HEK293T (cell line): ENCODE measurements at regions not wholly inside any gene's neighbourhood (a gene's known extent, or its start where the extent isn't known, plus 50 kb on each side); places are given as distances from the start of the nearest gene placed in this dataset.

Experiments
- CTCF ChIA-PET: fragments of 350-600 bp; formaldehyde crosslinking; extraction: SDS; loops from one replicate; lab custom pipeline; 2021; ENCODE audit warnings: antibody characterized with exemption, inconsistent platforms; lab: Yijun Ruan, JAX
- POLR2A ChIA-PET: fragments of 350-600 bp; formaldehyde crosslinking; extraction: SDS; loops from one replicate; lab custom pipeline; 2020; ENCODE audit warnings: antibody characterized with exemption, inconsistent platforms; lab: Yijun Ruan, JAX
- DNase-seq: peaks from one replicate; pipeline ENCODE4 v3.0.0; 2012; ENCODE audit warnings: mixed read lengths; ENCODE audit errors: extremely low spot score
- ARNT ChIP-seq: fragments of 450-650 bp; IDR thresholded peaks from 2 replicates; pipeline ENCODE4 v1.6.1; 2017; ENCODE audit warnings: mild to moderate bottlenecking
- BHLHE40 ChIP-seq: fragments of 450-650 bp; IDR thresholded peaks from 2 replicates; pipeline ENCODE4 v1.6.1; 2016; ENCODE audit warnings: mild to moderate bottlenecking, moderate library complexity, borderline replicate concordance
- CTBP1 ChIP-seq: fragments of 450-650 bp; IDR thresholded peaks from 2 replicates; pipeline ENCODE4 v1.6.1; 2016; ENCODE audit warnings: borderline replicate concordance
- ELF4 ChIP-seq: fragments of 450-650 bp; IDR thresholded peaks from 2 replicates; pipeline ENCODE4 v1.6.1; 2017; ENCODE audit warnings: antibody characterized with exemption
- FOXA1 ChIP-seq: fragments of 450-650 bp; IDR thresholded peaks from 2 replicates; pipeline ENCODE4 v1.6.1; 2016; ENCODE audit warnings: mild to moderate bottlenecking
- FOXK2 ChIP-seq: fragments of 450-650 bp; IDR thresholded peaks from 2 replicates; pipeline ENCODE4 v1.6.1; 2016; ENCODE audit warnings: mild to moderate bottlenecking
- FOXM1 ChIP-seq: fragments of 450-650 bp; IDR thresholded peaks from 2 replicates; pipeline ENCODE4 v1.6.1; 2017; ENCODE audit warnings: mild to moderate bottlenecking, borderline replicate concordance
- HDGF ChIP-seq: fragments of 450-650 bp; IDR thresholded peaks from 2 replicates; pipeline ENCODE4 v1.6.1; 2017; ENCODE audit warnings: antibody characterized with exemption, borderline replicate concordance
- L3MBTL2 ChIP-seq: fragments of 450-650 bp; conservative IDR thresholded peaks from 2 replicates; pipeline ENCODE4 v1.6.1; 2016; ENCODE audit warnings: mild to moderate bottlenecking
- LEF1 ChIP-seq: fragments of 450-650 bp; IDR thresholded peaks from 2 replicates; pipeline ENCODE4 v1.6.1; 2017; ENCODE audit warnings: mild to moderate bottlenecking, borderline replicate concordance
- NFRKB ChIP-seq: fragments of 450-650 bp; IDR thresholded peaks from 2 replicates; pipeline ENCODE4 v1.6.1; 2016; ENCODE audit warnings: mild to moderate bottlenecking, moderate library complexity
- SP1 ChIP-seq: fragments of 450-650 bp; IDR thresholded peaks from 2 replicates; pipeline ENCODE4 v1.6.1; 2017
- SUZ12 ChIP-seq: fragments of 450-650 bp; IDR thresholded peaks from 2 replicates; pipeline ENCODE4 v1.6.1; 2016; ENCODE audit warnings: mild to moderate bottlenecking
- TARDBP ChIP-seq: fragments of 450-650 bp; IDR thresholded peaks from 2 replicates; pipeline ENCODE4 v1.6.1; 2016
- ZNF384 ChIP-seq: fragments of 450-650 bp; IDR thresholded peaks from 2 replicates; pipeline ENCODE4 v1.6.1; 2016
- TF ChIP-seq, protein P1 (sequence below): fragments of 450-650 bp; IDR thresholded peaks from 2 replicates; pipeline ENCODE4 v1.6.1; 2016

DNA sequence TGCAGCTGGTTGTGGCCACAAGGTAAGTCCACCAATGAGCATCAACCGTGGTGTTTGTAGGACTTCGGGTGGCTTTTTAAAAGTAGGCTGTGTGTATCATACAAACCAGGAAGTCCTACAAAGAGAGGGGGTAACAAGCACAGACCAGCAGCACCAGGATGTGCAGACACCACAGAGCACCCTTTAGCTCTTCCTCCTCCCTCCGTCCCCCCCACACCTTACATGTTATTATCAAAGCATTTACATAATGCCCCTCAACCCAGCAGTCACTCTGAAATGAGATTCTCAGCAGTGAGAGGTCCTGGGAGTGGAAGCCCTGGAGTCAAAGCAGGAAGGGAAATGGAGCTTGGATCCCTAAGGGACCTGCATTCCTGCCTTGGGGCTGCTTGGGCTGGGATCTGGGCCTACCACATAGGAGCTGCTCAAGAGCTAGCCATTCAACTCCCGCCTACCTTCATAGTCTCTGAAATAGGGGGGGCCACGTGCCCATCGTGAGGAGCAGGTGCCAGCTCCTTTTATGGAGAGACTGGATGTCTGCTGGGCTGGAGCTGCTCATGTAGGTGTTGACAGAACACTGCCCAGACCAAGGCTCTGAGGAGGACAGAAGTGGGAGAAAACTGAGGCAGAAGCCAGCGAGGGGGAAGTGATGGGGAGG lies 90.6 kb downstream of the PSMB1 start:
- ChIA-PET CTCF (no interaction called here), POLR2A (no interaction called here)
- no peak for TF ChIP-seq FOXA1
- TF ChIP-seq HDGF: no peak
- TF ChIP-seq, protein P1, sequence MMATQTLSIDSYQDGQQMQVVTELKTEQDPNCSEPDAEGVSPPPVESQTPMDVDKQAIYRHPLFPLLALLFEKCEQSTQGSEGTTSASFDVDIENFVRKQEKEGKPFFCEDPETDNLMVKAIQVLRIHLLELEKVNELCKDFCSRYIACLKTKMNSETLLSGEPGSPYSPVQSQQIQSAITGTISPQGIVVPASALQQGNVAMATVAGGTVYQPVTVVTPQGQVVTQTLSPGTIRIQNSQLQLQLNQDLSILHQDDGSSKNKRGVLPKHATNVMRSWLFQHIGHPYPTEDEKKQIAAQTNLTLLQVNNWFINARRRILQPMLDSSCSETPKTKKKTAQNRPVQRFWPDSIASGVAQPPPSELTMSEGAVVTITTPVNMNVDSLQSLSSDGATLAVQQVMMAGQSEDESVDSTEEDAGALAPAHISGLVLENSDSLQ: no peak
- TF ChIP-seq BHLHE40: no peak
- TF ChIP-seq ZNF384: no peak
- no peak for TF ChIP-seq FOXK2
- TF ChIP-seq NFRKB: no peak
- TF ChIP-seq ELF4: no peak
- TF ChIP-seq ARNT: no peak
- TF ChIP-seq L3MBTL2: no peak
- no peak for TF ChIP-seq TARDBP
- TF ChIP-seq FOXM1: no peak
- TF ChIP-seq SP1: no peak
- TF ChIP-seq LEF1: no peak
- TF ChIP-seq SUZ12: no peak
- TF ChIP-seq CTBP1: no peak
- no peak for DNase-seq

DNA sequence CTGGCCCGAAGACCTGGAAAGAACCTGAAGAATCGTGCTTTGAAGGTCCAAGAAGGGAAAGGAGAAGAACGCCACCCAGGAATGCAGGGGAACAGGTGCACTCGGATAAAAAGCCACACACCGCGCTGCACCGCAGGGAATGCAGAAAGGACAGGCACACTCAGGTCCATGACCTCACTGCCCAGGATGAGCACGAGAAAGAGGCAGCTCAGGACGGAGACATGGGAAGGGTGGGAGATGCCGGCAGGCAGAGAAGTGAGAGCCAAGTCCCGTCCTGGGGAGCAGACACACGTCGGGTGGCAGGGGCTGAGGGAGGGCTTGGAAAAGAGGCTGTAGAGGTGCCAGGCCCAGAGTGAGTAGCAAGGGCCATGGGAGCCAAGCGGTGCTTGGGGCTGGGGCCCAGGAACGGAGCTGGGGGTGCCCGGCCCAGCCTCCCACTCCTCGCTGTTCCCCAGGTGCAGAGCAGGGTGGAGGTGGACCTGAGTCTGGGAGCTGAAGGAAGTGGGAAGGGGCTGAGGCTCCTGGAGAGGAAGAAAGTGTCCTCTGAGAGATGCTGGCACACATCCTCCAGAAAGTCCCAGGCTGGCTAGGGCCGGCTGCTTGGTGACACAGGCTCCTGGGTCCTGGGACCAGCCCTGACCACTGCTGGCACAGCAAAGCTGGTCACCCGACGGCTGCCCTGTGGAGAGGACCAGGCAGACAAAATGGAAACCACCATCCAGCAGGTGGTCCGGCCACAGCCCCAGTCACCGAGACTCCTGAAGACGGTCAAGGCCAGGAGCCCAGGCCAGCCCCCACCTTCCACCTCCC lies 91.3 kb downstream of the PSMB1 start:
- TF ChIP-seq LEF1 (no peak), ELF4 (no peak), TARDBP (no peak), BHLHE40 (no peak), FOXA1 (no peak), FOXM1 (no peak), L3MBTL2 (no peak), NFRKB (no peak), SUZ12 (no peak), FOXK2 (no peak), ZNF384 (no peak), SP1 (no peak), CTBP1 (no peak), HDGF (no peak), ARNT (no peak)
- TF ChIP-seq, protein P1: no peak
- ChIA-PET POLR2A (no interaction called here), CTCF (no interaction called here)
- no peak for DNase-seq

DNA sequence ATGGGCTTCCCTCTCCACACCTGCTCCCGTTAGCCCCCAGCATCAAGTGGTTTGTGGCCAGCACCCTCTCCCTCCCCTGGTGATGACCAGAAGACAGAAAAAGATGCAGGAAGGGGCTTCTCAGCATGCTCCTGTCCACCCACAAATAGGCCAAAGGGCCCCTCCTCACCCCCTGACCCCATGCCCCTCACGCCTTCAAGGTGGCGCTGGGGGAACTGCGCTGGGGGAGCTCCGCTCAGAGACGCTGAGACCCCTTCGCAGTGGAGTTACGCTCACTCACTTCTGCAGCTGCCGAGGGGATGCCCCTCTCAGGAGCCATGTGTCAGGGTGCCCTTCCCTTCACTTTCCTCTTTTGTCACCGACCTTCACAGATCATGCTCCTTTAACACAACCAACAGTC lies 92.0 kb downstream of the PSMB1 start:
- TF ChIP-seq, protein P1: no peak
- TF ChIP-seq FOXK2: no peak
- TF ChIP-seq ELF4: no peak
- no peak for TF ChIP-seq BHLHE40
- no peak for TF ChIP-seq ARNT
- TF ChIP-seq LEF1: no peak
- ChIA-PET POLR2A (no interaction called here), CTCF (no interaction called here)
- DNase-seq: no peak

DNA sequence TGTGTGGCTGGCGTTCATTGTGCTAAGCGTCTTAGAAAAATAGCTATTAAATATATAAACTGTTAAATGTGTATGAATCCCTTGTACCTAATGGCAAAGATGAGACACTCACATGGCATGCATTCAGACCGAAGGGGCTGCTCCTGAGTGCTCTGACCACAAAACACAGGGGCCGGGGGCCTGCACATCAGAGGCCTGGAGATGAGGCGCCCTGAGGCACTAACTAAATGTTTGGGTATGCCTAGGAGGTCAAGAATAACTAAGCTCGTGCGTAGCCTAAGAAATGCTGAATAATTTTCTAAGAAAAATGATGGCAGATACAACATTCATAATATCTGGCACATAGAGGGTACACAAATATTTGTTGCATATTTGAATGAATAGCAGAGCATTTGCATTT lies 92.5 kb downstream of the PSMB1 start:
- ChIA-PET POLR2A (no interaction called here), CTCF (no interaction called here)
- TF ChIP-seq FOXA1 (no peak), ELF4 (no peak), BHLHE40 (no peak), SP1 (no peak), CTBP1 (no peak), FOXM1 (no peak), SUZ12 (no peak), FOXK2 (no peak), ARNT (no peak), TARDBP (no peak), HDGF (no peak), ZNF384 (no peak), L3MBTL2 (no peak), LEF1 (no peak), NFRKB (no peak)
- TF ChIP-seq, protein P1: no peak
- DNase-seq: no peak

DNA sequence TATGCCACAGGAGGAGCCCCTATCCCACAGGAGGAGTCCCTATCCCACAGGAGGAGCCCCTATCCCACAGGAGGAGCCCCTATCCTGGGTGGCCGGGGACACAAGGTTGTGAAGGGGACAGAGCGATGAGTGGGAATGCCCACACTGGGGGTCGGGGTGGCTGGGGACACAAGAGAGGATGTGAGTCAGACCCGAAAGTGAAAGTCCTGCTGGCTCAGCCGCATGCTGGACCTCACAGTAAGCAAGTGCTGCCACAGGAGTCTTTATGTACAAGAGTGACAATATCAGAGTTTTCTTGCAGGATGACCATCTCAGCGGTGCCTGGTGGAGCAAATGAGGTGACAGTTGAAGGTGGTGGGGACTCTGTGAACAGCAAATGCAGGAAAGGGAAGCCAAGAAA lies 93.7 kb downstream of the PSMB1 start:
- CTCF ChIA-PET: no interaction called here
- TF ChIP-seq ZNF384 (no peak), LEF1 (no peak), FOXK2 (no peak), TARDBP (no peak), ARNT (no peak), NFRKB (no peak), SP1 (no peak), CTBP1 (no peak), FOXM1 (no peak), SUZ12 (no peak), HDGF (no peak), ELF4 (no peak), BHLHE40 (no peak), FOXA1 (no peak), L3MBTL2 (no peak)
- TF ChIP-seq, protein P1: no peak
- DNase-seq: no peak

More for the DNA sequence above, 93.7 kb downstream of the PSMB1 start:
- POLR2A ChIA-PET: no interaction called here
